Cardiac septum (tissue), 1 donor: ENCODE measurements at regions not wholly inside any gene's neighbourhood (a gene's known extent, or its start where the extent isn't known, plus 50 kb on each side); places are given as distances from the start of the nearest gene placed in this dataset.

ENCODE experiments used
- DNase-seq: peaks from one replicate; pipeline ENCODE4 v3.0.0-alpha.2; 2020; ENCODE audit warnings: low spot score
- intact Hi-C: fragments of 100-400 bp; cut with DNase I; formaldehyde crosslinking; loops from one replicate; pipeline ENCODE4 v1.14.0; 2022
- donor health status: DM: no; HTN: no; CAD: no.

- DNase-seq = no peak
- intact Hi-C loops = no loop called here
These were observed 199.5 kb downstream of the FAM76B start for GRCh38 chr11:95589893-95590612.

- intact Hi-C loops = no loop called here
- no peak for DNase-seq
These were observed 200.8 kb downstream of the FAM76B start for GRCh38 chr11:95588821-95589220.

- intact Hi-C loops = no loop called here
- no peak for DNase-seq
These were observed 202.9 kb downstream of the FAM76B start for GRCh38 chr11:95586661-95587060.

DNA sequence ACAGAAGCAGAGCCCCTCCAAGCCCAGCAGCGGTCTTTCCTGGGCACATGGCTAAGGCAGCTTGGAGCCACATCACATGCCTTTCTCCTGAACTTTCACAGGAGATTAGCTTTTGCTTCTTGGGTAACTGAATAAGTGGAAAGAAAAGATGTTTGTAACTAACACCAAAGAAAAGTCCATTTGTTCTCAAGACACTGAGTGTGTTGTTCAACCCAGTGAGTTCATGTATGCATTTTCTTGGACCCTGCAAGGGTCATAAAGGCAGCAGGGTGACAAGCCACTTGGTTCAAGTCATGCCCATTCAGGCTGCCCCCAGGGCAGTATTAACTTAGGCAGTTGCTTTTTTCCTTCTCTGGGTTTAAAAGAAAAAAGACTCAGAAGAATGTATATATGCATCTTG is 203.4 kb downstream of the FAM76B start:
- intact Hi-C loops = no loop called here
- no peak for DNase-seq

DNA sequence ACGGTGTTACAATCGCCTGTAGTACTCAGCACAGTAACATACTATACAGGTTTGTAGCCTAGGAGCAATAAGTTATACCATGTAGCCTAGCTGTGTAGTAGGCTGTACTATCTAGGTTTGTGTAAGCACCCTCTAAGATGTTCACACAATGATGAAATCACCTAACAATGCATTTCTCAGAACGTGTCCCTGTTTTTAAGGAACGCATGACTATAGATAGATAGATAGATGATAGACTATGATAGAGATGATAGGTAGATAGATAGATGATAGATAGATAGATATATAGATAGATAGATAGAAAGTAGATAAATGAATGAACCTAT is 203.9 kb downstream of the FAM76B start:
- intact Hi-C loops = no loop called here
- DNase-seq = no peak

GRCh38 chr11:95585069-95585751 is 204.4 kb downstream of the FAM76B start:
- no peak for DNase-seq

DNA sequence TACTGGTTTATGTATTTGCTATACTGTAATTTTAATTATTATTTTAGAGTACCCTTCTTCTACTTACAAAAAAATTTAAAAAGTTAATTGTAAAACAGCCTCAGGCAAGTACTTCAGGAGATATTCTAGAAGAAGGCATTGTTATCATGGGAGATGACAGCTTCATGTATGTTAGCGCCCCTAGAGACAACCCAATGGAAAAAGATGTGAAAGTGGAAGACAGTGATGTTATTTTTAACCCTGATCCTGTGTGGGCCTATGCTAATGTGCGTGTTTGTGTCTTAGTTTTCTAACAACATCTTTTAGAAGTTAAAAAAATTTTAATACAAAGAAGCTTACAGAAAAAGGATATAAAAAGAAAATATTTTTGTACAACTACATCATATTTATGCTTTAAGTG is 205.0 kb downstream of the FAM76B start:
- intact Hi-C loops = no loop called here
- no peak for DNase-seq

More at GRCh38 chr11:95585069-95585751, 204.4 kb downstream of the FAM76B start:
- intact Hi-C loops = no loop called here

GRCh38 chr11:95584180-95584579 is 205.4 kb downstream of the FAM76B start:
- no peak for DNase-seq
- intact Hi-C loops = no loop called here

GRCh38 chr11:95577716-95578460 is 211.7 kb downstream of the FAM76B start:
- intact Hi-C loops = no loop called here
- DNase-seq = no peak

- DNase-seq = no peak
- intact Hi-C loops = no loop called here
These were observed 213.3 kb downstream of the FAM76B start for GRCh38 chr11:95576146-95576845.

GRCh38 chr11:95575517-95575916 is 214.1 kb downstream of the FAM76B start:
- intact Hi-C loops = no loop called here
- DNase-seq = no peak

- DNase-seq = no peak
- intact Hi-C loops = no loop called here
These were observed 217.8 kb downstream of the FAM76B start for GRCh38 chr11:95571718-95572260.

DNA sequence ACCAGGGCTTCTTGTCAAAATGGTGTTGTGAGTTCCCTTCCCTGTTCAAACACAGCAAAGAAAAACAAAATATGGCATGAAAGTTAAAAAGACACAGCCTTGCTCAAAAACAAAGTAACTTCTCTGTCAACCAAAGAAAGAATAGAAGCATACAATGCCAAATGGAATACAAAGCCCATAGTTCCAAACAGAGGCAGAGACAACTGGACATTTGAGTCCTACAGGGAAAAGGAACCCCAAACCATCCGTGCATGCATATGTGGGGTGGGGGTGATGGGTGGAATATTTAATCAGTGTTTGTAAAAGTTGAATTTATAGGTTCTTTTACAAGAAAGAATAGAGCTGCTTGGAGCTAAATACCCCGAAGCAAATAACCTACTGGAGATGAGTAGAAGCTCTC is 218.7 kb downstream of the FAM76B start:
- DNase-seq = no peak
- intact Hi-C loops = no loop called here

DNA sequence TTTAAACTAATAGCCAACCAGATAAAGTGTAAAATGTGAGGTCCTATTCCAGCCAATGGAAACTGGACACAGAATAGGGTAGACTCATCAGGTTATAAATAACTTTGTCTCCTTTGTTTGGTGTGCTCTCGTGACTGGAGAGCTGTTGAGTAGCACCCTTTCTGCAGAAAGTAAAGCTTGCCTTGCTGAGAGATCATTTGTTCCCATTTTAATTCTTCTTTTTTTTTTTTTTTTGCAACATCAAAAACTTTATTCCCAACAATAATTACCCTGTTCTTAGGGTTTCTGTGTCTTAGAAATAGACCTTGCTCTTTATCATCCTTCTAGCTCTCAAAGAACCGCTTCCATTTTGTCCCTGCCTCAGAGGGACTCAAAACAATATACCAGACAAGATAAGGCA is 220.4 kb downstream of the FAM76B start:
- intact Hi-C loops = no loop called here
- DNase-seq = no peak

DNA sequence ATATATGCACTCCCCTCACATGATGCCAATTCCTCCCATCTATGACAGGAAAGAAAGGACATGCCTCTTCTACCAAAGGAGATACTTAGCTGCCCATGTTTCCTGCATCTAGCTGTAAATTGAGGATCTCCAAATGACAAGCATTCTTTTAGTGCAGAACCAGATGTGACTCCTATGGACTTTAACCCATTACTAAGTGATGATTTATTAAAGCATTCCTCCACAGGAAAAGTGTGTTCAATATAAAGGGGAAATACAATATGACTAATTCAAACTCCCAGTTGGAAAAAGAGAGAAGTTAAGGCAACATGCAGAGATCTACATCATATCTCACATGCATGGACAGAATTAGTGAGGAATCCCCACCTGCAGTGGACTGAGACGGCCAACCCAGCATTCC is 221.3 kb downstream of the FAM76B start:
- DNase-seq = no peak
- intact Hi-C loops = no loop called here

- intact Hi-C loops = no loop called here
- DNase-seq = no peak
These were observed 221.9 kb downstream of the FAM76B start for GRCh38 chr11:95567685-95568084.

- intact Hi-C loops = no loop called here
- no peak for DNase-seq
These were observed 223.4 kb downstream of the FAM76B start for GRCh38 chr11:95566211-95566610.

- intact Hi-C loops = no loop called here
- no peak for DNase-seq
These were observed 223.8 kb downstream of the FAM76B start for GRCh38 chr11:95565724-95566141.

GRCh38 chr11:95563859-95564258 is 225.7 kb downstream of the FAM76B start:
- intact Hi-C loops = no loop called here
- DNase-seq = no peak

- intact Hi-C loops = no loop called here
- no peak for DNase-seq
These were observed 226.4 kb downstream of the FAM76B start for GRCh38 chr11:95563173-95563572.
